Colonic mucosa (tissue), 4 donors: ENCODE measurements at regions not wholly inside any gene's neighbourhood (a gene's known extent, or its start where the extent isn't known, plus 50 kb on each side); places are given as distances from the start of the nearest gene placed in this dataset.

ENCODE experiments used
- DNase-seq: peaks from one replicate; pipeline ENCODE4 v3.0.0-alpha.2; 2020
- H3K27ac ChIP-seq: fragments of 200-600 bp; one replicate; pipeline ENCODE4 v1.8.0; 2021
- H3K27me3 ChIP-seq: fragments of 200-600 bp; one replicate; pipeline ENCODE4 v1.8.0; 2021
- H3K36me3 ChIP-seq: fragments of 200-600 bp; one replicate; pipeline ENCODE4 v1.8.0; 2021
- H3K4me1 ChIP-seq: fragments of 200-600 bp; one replicate; pipeline ENCODE4 v1.8.0; 2021; ENCODE audit warnings: mild to moderate bottlenecking
- H3K4me3 ChIP-seq: fragments of 200-600 bp; one replicate; pipeline ENCODE4 v1.8.0; 2021
- H3K9ac ChIP-seq, 2 donors: one replicate each; pipeline ENCODE4 v1.7.0; 2013; ENCODE audit warnings: control low read depth in 2 of 2, low read depth in 2 of 2, low read length in 2 of 2
- H3K9me3 ChIP-seq: fragments of 200-600 bp; one replicate; pipeline ENCODE4 v1.8.0; 2021
- intact Hi-C: fragments of 100-400 bp; cut with DNase I; formaldehyde crosslinking; loops from one replicate; pipeline ENCODE4 v1.14.1; 2022
- TF ChIP-seq, protein P1 (sequence below): fragments of 200-600 bp; IDR thresholded peaks from one replicate; pipeline ENCODE4 v1.8.0; 2022; ENCODE audit warnings: antibody characterized with exemption, mild to moderate bottlenecking
- donor health status: healthy.
- donor health status: DM: no; HTN: no; CAD: no.
- donor health status: DM: no; HTN: no; CAD: no.

DNA sequence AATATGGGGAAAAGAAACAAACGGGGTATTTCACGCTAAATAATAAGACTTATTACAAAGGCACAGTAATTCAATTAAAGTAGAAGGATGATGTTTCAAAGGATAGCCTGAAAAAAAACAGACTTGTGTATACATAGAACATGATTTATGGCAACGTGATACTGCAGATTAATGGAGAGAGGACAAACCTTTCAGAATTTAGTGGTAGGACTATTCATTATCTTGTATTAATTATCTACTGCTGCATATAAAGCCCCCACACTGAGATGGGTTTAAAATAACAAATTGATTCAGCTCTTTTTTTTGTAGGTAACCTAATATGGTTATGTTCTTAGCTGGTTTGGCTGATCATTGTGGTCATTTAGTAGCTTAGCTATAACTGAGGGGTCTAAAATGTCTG lies 1269.0 kb downstream of the FSTL5 start:
- Histone ChIP-seq H3K36me3 (no peaks in the 10 kb centered on the region), H3K4me1 (no peaks in the 10 kb centered on the region), H3K27ac (no peak overlapping the region), H3K4me3 (no peak overlapping the region), H3K9ac (no peak overlapping the region), H3K27me3 (no peaks in the 10 kb centered on the region), H3K9me3 (no peaks in the 10 kb centered on the region)
- no peak for DNase-seq
- intact Hi-C loops, result no loop called here
- TF ChIP-seq, protein P1, sequence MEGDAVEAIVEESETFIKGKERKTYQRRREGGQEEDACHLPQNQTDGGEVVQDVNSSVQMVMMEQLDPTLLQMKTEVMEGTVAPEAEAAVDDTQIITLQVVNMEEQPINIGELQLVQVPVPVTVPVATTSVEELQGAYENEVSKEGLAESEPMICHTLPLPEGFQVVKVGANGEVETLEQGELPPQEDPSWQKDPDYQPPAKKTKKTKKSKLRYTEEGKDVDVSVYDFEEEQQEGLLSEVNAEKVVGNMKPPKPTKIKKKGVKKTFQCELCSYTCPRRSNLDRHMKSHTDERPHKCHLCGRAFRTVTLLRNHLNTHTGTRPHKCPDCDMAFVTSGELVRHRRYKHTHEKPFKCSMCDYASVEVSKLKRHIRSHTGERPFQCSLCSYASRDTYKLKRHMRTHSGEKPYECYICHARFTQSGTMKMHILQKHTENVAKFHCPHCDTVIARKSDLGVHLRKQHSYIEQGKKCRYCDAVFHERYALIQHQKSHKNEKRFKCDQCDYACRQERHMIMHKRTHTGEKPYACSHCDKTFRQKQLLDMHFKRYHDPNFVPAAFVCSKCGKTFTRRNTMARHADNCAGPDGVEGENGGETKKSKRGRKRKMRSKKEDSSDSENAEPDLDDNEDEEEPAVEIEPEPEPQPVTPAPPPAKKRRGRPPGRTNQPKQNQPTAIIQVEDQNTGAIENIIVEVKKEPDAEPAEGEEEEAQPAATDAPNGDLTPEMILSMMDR, result no peak

DNA sequence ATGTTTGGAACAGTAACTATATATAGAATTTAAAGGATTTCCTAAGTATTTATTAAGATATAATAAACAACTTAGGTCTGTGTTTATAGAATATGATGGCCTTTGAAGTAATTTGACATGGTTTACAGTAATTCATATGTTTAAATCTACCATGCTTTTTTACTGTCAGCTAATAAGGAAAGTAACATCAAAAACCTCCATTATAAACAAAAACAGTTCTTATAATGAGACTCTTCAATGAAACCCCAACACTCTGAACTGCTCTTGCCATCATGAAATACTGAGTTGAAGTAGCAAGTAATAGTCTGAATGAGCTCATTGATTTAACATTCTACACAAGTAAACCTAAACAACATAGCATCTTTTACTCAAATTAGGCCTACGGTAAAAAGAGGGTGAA lies 1236.5 kb downstream of the FSTL5 start:
- H3K27me3 ChIP-seq, result no peaks in the 10 kb centered on the region
- no peak overlapping the region for H3K27ac ChIP-seq
- no peak overlapping the region for H3K4me3 ChIP-seq
- no peaks in the 10 kb centered on the region for H3K9me3 ChIP-seq
- no peaks in the 10 kb centered on the region for H3K36me3 ChIP-seq
- TF ChIP-seq, protein P1, result no peak
- H3K9ac ChIP-seq, result no peak overlapping the region
- no peak for DNase-seq
- intact Hi-C loops, result no loop called here
- no peaks in the 10 kb centered on the region for H3K4me1 ChIP-seq

DNA sequence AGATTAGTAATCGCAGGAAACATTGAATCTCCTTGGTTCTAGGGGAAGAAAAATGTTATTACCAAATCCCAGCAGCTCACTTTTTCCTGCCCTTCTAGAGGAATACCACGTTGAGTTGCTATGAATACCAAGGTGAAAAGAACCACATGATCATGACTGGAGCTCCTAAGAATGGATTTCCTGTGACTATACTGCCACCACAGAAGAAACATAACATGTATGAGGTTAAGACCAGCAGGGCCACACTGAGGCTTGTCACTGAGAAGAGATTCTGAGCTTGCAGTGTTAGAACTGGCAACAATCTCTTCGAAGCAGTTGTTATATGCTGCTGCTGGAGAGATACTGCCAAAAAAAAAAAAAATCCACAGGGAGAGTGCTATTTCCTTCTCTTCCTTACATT lies 1235.3 kb downstream of the FSTL5 start:
- no peaks in the 10 kb centered on the region for H3K36me3 ChIP-seq
- TF ChIP-seq, protein P1, result no peak
- H3K4me3 ChIP-seq, result no peak overlapping the region
- no peak overlapping the region for H3K9ac ChIP-seq
- H3K27me3 ChIP-seq, result no peaks in the 10 kb centered on the region
- H3K4me1 ChIP-seq, result no peaks in the 10 kb centered on the region
- no peaks in the 10 kb centered on the region for H3K9me3 ChIP-seq
- DNase-seq, result no peak
- no peak overlapping the region for H3K27ac ChIP-seq
- intact Hi-C loops, result no loop called here

DNA sequence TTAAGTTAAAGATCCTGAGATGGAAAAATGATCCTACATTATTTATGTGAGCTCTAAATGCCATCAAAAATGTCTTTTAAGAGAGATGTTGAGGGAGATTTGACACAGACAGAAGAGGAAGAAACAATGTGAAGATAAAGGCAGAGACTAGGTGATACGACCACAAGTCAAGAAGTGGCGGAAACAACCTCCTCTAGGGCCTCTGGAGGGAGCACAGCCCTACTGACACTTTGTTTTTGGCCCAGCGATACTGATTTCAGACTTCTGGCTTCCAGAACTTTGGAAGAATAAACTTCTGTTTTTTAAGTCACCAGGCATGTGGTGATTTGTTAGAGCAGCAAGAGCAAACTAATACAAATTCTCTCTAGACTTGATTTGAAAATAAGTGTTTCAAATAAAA lies 1216.1 kb downstream of the FSTL5 start:
- H3K27me3 ChIP-seq, result no peaks in the 10 kb centered on the region
- H3K9me3 ChIP-seq, result no peaks in the 10 kb centered on the region
- H3K9ac ChIP-seq, result no peak overlapping the region
- intact Hi-C loops, result no loop called here
- no peaks in the 10 kb centered on the region for H3K36me3 ChIP-seq
- TF ChIP-seq, protein P1, result no peak
- H3K27ac ChIP-seq, result no peak overlapping the region
- H3K4me3 ChIP-seq, result no peak overlapping the region
- DNase-seq, result no peak
- H3K4me1 ChIP-seq, result no peaks in the 10 kb centered on the region

DNA sequence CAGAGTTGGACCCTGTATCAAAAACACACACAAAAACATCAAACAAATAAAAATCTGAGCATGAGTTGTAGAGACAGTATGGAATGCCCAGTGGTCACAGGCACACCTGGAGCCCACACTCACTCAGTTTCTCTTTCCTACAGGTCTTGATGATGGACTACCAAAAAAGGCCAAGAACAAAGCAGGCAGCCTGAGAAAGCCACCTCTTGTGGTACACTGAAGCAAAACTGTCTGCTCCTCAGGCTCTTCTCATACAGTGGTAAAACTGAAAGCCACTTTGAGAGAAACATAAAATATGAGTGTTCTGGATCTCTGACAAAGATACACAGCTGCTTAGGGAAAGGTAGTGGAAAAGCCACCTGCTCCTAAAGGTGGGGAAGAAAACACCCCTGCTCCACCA lies 1206.9 kb downstream of the FSTL5 start:
- no peak overlapping the region for H3K4me3 ChIP-seq
- TF ChIP-seq, protein P1, result no peak
- intact Hi-C loops, result no loop called here
- H3K4me1 ChIP-seq, result no peaks in the 10 kb centered on the region
- no peak overlapping the region for H3K27ac ChIP-seq
- no peak for DNase-seq
- no peaks in the 10 kb centered on the region for H3K9me3 ChIP-seq
- H3K9ac ChIP-seq, result no peak overlapping the region
- H3K27me3 ChIP-seq, result no peaks in the 10 kb centered on the region
- no peaks in the 10 kb centered on the region for H3K36me3 ChIP-seq

DNA sequence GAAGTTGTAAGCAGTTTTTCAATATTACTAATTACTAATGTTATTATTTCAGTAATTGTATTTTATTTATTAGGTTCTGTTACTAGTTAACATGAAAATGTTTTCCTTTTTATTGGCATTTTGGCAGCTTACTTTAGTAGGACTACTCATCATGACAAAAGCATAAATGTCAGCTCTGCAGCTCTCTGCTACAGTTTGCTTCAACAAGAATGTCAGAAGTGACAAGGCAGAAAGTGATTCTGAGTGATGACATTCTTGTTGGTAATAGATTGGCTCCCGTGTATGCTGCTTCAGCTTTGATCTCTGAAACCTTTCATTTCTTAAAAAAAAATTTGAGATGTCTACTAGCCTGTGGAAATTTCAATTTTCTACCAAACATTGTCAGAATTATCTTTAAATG lies 1193.9 kb downstream of the FSTL5 start:
- Histone ChIP-seq H3K9ac (no peak overlapping the region), H3K4me1 (no peaks in the 10 kb centered on the region), H3K36me3 (no peaks in the 10 kb centered on the region), H3K27me3 (no peaks in the 10 kb centered on the region), H3K9me3 (no peaks in the 10 kb centered on the region), H3K27ac (no peak overlapping the region), H3K4me3 (no peak overlapping the region)
- DNase-seq, result no peak
- TF ChIP-seq, protein P1, result no peak
- intact Hi-C loops, result no loop called here
